ENCODE measurements at regions not wholly inside any gene's neighbourhood (a gene's known extent, or its start where the extent isn't known, plus 50 kb on each side); places are given as distances from the start of the nearest gene placed in this dataset.

DNA sequence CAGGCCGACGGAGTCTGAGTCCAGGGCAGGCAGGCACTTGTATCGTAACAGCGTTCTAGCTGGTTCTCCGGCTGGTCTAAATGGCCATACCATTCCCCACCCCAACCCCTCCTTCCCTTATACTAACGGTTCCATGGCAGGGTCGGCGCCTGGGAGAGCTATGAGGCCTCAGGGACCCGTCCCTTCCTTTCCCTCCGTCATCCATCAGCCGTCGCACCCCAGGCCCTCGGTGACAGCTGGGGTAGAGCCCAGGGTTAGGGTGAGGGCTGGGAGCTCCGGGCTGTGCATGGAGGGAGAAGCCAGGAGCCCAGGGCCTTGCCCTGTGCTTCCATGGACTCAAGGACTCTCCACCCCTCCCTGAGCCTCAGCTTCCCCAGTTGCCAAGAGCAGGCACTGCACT is 101.4 kb downstream of the RBFOX3 start:
- H3K9ac ChIP-seq (ENCODE audit: low read length), result no peak overlapping the region
- no peak for DNase-seq (ENCODE audit: low read depth, low spot score)
- no peaks in the 10 kb centered on the region for H3K9me2 ChIP-seq (ENCODE audit: insufficient read depth)
- no peaks in the 10 kb centered on the region for H4K20me1 ChIP-seq (ENCODE audit: insufficient read depth)
- no TSS peak for BruUV-seq (replicated peaks)
- CTCF ChIA-PET, result no interaction called here
- no peaks in the 10 kb centered on the region for H3K36me3 ChIP-seq (ENCODE audit: control insufficient read depth in 1 of 2, insufficient read depth in 2 of 2, low read length in 2 of 2)
- no peak overlapping the region for H2AFZ ChIP-seq (ENCODE audit: low read depth, low read length, poor library complexity, severe bottlenecking)
- intact Hi-C loops (cut with micrococcal nuclease), result no loop called here
- no peaks in the 10 kb centered on the region for H3K79me2 ChIP-seq (ENCODE audit: insufficient read depth, low read length)
- no peak for ATAC-seq
- RAD21 ChIA-PET (ENCODE audit: low non-redundant PET in 1 of 2, low total read pairs in 2 of 2, uncharacterized antibody in 2 of 2, unreplicated experiment in 2 of 2), result no interaction called here
- 0 out of 2 replicates have a peak, but pooled peaks cover 6% of the 10 kb centered on the region for H3K27me3 ChIP-seq (ENCODE audit: insufficient read depth, low read length)
- TF ChIP-seq ELF1 (IDR thresholded peaks at IDR 0.05; ENCODE audit: borderline replicate concordance, low read depth) (no peak), ZNF274 (IDR thresholded peaks at IDR 0.05; ENCODE audit: low read depth, low read length) (no peak)
- H3K9me3 ChIP-seq (ENCODE audit: control insufficient read depth in 1 of 2, insufficient read depth in 1 of 2, low read depth in 1 of 2, low read length in 2 of 2), result peaks cover 6 to 14% of the 10 kb centered on the region in 2 experiments; a peak in 2 of 4 replicates
- H3K4me1 ChIP-seq (ENCODE audit: control insufficient read depth in 1 of 2, insufficient read depth in 2 of 2, low read length in 2 of 2), result no peaks in the 10 kb centered on the region
- no peak overlapping the region for H3K4me2 ChIP-seq (ENCODE audit: low read length)
- H3K4me3 ChIP-seq (replicated peaks in 1 of 2; ENCODE audit: low read depth in 1 of 2, low read length in 2 of 2), result no peak overlapping the region
- no peak overlapping the region for H3K27ac ChIP-seq (ENCODE audit: low read depth, low read length)
- POLR2A ChIA-PET, result no interaction called here

DNA sequence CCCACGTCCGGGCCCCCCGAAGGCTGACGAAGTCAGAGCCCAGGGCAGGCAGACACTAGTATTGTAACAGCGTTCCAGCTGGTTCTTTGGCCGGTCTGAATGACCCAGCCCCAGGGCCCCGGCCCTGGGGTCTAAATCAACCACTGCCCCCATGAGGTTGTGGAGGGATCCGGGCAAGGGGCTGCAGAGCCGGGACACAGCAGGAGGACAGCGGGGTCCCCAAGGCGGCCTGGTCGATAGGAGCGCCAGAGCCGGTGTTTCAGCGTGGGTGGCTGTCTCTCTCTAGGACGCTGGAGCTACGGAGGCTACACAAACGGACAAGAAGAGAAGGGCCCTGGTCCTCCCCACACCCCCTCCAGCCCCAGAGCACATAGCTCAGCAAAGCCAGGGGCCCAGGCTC is 101.8 kb downstream of the RBFOX3 start:
- Histone ChIP-seq H4K20me1 (ENCODE audit: insufficient read depth) (no peaks in the 10 kb centered on the region), H3K79me2 (ENCODE audit: insufficient read depth, low read length) (no peaks in the 10 kb centered on the region), H3K9ac (ENCODE audit: low read length) (no peak overlapping the region), H3K9me3 (ENCODE audit: control insufficient read depth in 1 of 2, insufficient read depth in 1 of 2, low read depth in 1 of 2, low read length in 2 of 2) (peaks cover 6 to 14% of the 10 kb centered on the region in 2 experiments; a peak in 2 of 4 replicates), H3K4me1 (ENCODE audit: control insufficient read depth in 1 of 2, insufficient read depth in 2 of 2, low read length in 2 of 2) (no peaks in the 10 kb centered on the region), H3K4me3 (replicated peaks in 1 of 2; ENCODE audit: low read depth in 1 of 2, low read length in 2 of 2) (no peak overlapping the region), H3K4me2 (ENCODE audit: low read length) (no peak overlapping the region), H3K27ac (ENCODE audit: low read depth, low read length) (no peak overlapping the region), H3K27me3 (ENCODE audit: insufficient read depth, low read length) (peaks cover 10% of the 10 kb centered on the region; the same call in 1 of the 2 replicates), H2AFZ (ENCODE audit: low read depth, low read length, poor library complexity, severe bottlenecking) (no peak overlapping the region), H3K9me2 (ENCODE audit: insufficient read depth) (no peaks in the 10 kb centered on the region), H3K36me3 (ENCODE audit: control insufficient read depth in 1 of 2, insufficient read depth in 2 of 2, low read length in 2 of 2) (no peaks in the 10 kb centered on the region)
- DNase-seq (ENCODE audit: low read depth, low spot score) (no peak), ATAC-seq (no peak)
- CTCF ChIA-PET, result no interaction called here
- intact Hi-C loops (cut with micrococcal nuclease), result no loop called here
- POLR2A ChIA-PET, result no interaction called here
- BruUV-seq (replicated peaks), result no TSS peak
- TF ChIP-seq SP1 (IDR thresholded peaks at IDR 0.05; ENCODE audit: low read depth) (no peak), SIN3A (IDR thresholded peaks at IDR 0.05; ENCODE audit: low read depth) (no peak)
- TF ChIP-seq, protein P1, sequence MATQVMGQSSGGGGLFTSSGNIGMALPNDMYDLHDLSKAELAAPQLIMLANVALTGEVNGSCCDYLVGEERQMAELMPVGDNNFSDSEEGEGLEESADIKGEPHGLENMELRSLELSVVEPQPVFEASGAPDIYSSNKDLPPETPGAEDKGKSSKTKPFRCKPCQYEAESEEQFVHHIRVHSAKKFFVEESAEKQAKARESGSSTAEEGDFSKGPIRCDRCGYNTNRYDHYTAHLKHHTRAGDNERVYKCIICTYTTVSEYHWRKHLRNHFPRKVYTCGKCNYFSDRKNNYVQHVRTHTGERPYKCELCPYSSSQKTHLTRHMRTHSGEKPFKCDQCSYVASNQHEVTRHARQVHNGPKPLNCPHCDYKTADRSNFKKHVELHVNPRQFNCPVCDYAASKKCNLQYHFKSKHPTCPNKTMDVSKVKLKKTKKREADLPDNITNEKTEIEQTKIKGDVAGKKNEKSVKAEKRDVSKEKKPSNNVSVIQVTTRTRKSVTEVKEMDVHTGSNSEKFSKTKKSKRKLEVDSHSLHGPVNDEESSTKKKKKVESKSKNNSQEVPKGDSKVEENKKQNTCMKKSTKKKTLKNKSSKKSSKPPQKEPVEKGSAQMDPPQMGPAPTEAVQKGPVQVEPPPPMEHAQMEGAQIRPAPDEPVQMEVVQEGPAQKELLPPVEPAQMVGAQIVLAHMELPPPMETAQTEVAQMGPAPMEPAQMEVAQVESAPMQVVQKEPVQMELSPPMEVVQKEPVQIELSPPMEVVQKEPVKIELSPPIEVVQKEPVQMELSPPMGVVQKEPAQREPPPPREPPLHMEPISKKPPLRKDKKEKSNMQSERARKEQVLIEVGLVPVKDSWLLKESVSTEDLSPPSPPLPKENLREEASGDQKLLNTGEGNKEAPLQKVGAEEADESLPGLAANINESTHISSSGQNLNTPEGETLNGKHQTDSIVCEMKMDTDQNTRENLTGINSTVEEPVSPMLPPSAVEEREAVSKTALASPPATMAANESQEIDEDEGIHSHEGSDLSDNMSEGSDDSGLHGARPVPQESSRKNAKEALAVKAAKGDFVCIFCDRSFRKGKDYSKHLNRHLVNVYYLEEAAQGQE (IDR thresholded peaks at IDR 0.05; ENCODE audit: low read depth), result no peak
- RAD21 ChIA-PET (ENCODE audit: low non-redundant PET in 1 of 2, low total read pairs in 2 of 2, uncharacterized antibody in 2 of 2, unreplicated experiment in 2 of 2), result no interaction called here
